Keratinocyte (primary cell): ENCODE measurements at regions not wholly inside any gene's neighbourhood (a gene's known extent, or its start where the extent isn't known, plus 50 kb on each side); places are given as distances from the start of the nearest gene placed in this dataset.

Experiments used
- DNase-seq: peaks from one replicate; pipeline ENCODE4 v3.0.0-alpha.2; 2011; ENCODE audit warnings: low read depth, missing footprints, low spot score
- FAIRE-seq: peaks from 2 replicates; lab custom pipeline; 2011; peaks lifted over from hg19 to GRCh38; lab: Jason Lieb, UNC
- H2AFZ ChIP-seq: 2 replicates; pipeline ENCODE4 v1.6.0; 2012; ENCODE audit warnings: low read length, control low read depth, inconsistent platforms; ENCODE audit not compliant: control insufficient read depth
- H3K27ac ChIP-seq: 2 replicates; pipeline ENCODE4 v1.5.1; 2011; ENCODE audit warnings: low read length; ENCODE audit not compliant: control insufficient read depth, insufficient read depth
- H3K27me3 ChIP-seq: 3 replicates; pipeline ENCODE4 v1.6.0; 2011; ENCODE audit warnings: low read length; ENCODE audit not compliant: control insufficient read depth, insufficient read depth; ENCODE audit errors: extremely low read depth
- H3K36me3 ChIP-seq, 2 experiments: 2 replicates in 1 of 2; 3 replicates in 1 of 2; pipeline ENCODE4 v1.5.1; 2011; ENCODE audit warnings: low read length in 2 of 2, mild to moderate bottlenecking in 1 of 2; ENCODE audit not compliant: control insufficient read depth in 2 of 2, insufficient read depth in 2 of 2; ENCODE audit errors: extremely low read depth in 1 of 2
- H3K4me1 ChIP-seq: 3 replicates; pipeline ENCODE4 v1.5.1; 2011; ENCODE audit warnings: low read length; ENCODE audit not compliant: control insufficient read depth, insufficient read depth; ENCODE audit errors: extremely low read depth
- H3K4me2 ChIP-seq: 3 replicates; pipeline ENCODE4 v1.6.0; 2011; ENCODE audit warnings: low read depth, low read length; ENCODE audit not compliant: control insufficient read depth, insufficient read depth; ENCODE audit errors: extremely low read depth
- H3K4me3 ChIP-seq, 3 experiments: fragments of 200-600 bp in 1 of 3; sonication (generic) in 1 of 3; 2 replicates in 2 of 3; 3 replicates in 1 of 3; pipeline ENCODE4 v1.5.1; 2011 to 2016; ENCODE audit warnings: low read length in 3 of 3, mild to moderate bottlenecking in 3 of 3, control low read depth in 2 of 3, inconsistent platforms in 1 of 3, low read depth in 1 of 3, mixed read lengths in 1 of 3, mixed run types in 1 of 3, moderate library complexity in 1 of 3; ENCODE audit not compliant: control insufficient read depth in 2 of 3, insufficient read depth in 2 of 3; ENCODE audit errors: extremely low read depth in 1 of 3
- H3K79me2 ChIP-seq: 2 replicates; pipeline ENCODE4 v1.6.0; 2012; ENCODE audit warnings: low read length; ENCODE audit not compliant: control insufficient read depth, insufficient read depth
- H3K9ac ChIP-seq: 3 replicates; pipeline ENCODE4 v1.6.0; 2011; ENCODE audit warnings: low read length; ENCODE audit not compliant: control insufficient read depth, insufficient read depth; ENCODE audit errors: extremely low read depth
- H3K9me1 ChIP-seq: 3 replicates; pipeline ENCODE4 v1.6.0; 2011; ENCODE audit warnings: low read length; ENCODE audit not compliant: control insufficient read depth, insufficient read depth; ENCODE audit errors: extremely low read depth
- H3K9me3 ChIP-seq: 2 replicates; pipeline ENCODE4 v1.5.1; 2012; ENCODE audit warnings: low read depth, low read length; ENCODE audit not compliant: control insufficient read depth
- H4K20me1 ChIP-seq: 3 replicates; pipeline ENCODE4 v1.6.0; 2011; ENCODE audit warnings: low read length; ENCODE audit not compliant: control insufficient read depth, insufficient read depth; ENCODE audit errors: extremely low read depth
- EZH2 ChIP-seq: IDR thresholded peaks from one replicate; pipeline ENCODE4 v1.6.1; 2012; ENCODE audit warnings: inconsistent platforms, mild to moderate bottlenecking, low read length, moderate library complexity
- dilution Hi-C: fragments of 300-500 bp; cut with MboI; formaldehyde crosslinking; loops from one replicate; pipeline ENCODE4 v1.7.0; 2020; ENCODE audit warnings: low sequenced_read_pairs; ENCODE audit not compliant: extremely low pct_ligation_motif_present
- TF ChIP-seq, protein P1 (sequence below), 3 experiments: IDR thresholded peaks in 1 of 3; conservative IDR thresholded peaks in 1 of 3; optimal IDR thresholded peaks in 1 of 3; 2 replicates in 2 of 3; 3 replicates in 1 of 3; pipeline versions ENCODE3 to v1.5.1; 2011; ENCODE audit warnings: low read length in 3 of 3, mild to moderate bottlenecking in 3 of 3, moderate library complexity in 2 of 3, control low read depth in 1 of 3, inconsistent platforms in 1 of 3; ENCODE audit not compliant: insufficient read depth in 2 of 3; ENCODE audit errors: extremely low read depth in 1 of 3

DNA sequence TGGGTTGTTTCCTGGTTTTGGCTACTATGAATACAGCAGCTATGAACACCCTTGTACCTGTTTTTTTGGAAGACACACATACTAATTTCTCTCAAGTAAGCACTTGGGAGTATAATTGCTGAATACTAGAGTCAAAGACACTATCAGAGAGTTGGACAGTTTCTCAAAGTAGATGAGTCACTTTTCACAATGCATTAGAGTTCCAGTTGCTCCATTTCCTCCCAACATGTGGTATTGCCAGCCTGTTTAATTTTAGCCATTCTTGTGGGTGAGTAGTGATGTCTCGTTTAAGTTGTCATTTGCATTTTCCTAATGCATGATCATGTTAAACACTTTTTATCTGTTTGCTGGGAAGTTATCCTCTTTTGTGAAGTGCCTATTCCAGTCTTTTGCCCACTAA lies 81.6 kb upstream of the GDNF start:
- no peaks in the 10 kb centered on the region for H3K36me3 ChIP-seq
- no peaks in the 10 kb centered on the region for H3K9me3 ChIP-seq
- dilution Hi-C loops: no loop called here
- H3K9ac ChIP-seq: no peak overlapping the region
- peaks cover 2% of the 10 kb centered on the region for H3K4me1 ChIP-seq
- DNase-seq (no peak), FAIRE-seq (peak; percentile 32)
- H2AFZ ChIP-seq: no peak overlapping the region
- no peak overlapping the region for H3K4me3 ChIP-seq
- no peaks in the 10 kb centered on the region for H3K9me1 ChIP-seq
- H3K27ac ChIP-seq: no peak overlapping the region
- no peaks in the 10 kb centered on the region for H3K79me2 ChIP-seq
- H3K4me2 ChIP-seq: no peak overlapping the region
- TF ChIP-seq, protein P1, sequence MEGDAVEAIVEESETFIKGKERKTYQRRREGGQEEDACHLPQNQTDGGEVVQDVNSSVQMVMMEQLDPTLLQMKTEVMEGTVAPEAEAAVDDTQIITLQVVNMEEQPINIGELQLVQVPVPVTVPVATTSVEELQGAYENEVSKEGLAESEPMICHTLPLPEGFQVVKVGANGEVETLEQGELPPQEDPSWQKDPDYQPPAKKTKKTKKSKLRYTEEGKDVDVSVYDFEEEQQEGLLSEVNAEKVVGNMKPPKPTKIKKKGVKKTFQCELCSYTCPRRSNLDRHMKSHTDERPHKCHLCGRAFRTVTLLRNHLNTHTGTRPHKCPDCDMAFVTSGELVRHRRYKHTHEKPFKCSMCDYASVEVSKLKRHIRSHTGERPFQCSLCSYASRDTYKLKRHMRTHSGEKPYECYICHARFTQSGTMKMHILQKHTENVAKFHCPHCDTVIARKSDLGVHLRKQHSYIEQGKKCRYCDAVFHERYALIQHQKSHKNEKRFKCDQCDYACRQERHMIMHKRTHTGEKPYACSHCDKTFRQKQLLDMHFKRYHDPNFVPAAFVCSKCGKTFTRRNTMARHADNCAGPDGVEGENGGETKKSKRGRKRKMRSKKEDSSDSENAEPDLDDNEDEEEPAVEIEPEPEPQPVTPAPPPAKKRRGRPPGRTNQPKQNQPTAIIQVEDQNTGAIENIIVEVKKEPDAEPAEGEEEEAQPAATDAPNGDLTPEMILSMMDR (optimal IDR thresholded peaks at IDR 0.05 in 1 of 3, IDR thresholded peaks at IDR 0.05 in 1 of 3, conservative IDR thresholded peaks at IDR 0.05 in 1 of 3; ENCODE audit: extremely low read depth in 1 of 3, insufficient read depth in 2 of 3, low read length in 3 of 3): no peak
- no peak for TF ChIP-seq EZH2
- no peaks in the 10 kb centered on the region for H3K27me3 ChIP-seq
- no peaks in the 10 kb centered on the region for H4K20me1 ChIP-seq

DNA sequence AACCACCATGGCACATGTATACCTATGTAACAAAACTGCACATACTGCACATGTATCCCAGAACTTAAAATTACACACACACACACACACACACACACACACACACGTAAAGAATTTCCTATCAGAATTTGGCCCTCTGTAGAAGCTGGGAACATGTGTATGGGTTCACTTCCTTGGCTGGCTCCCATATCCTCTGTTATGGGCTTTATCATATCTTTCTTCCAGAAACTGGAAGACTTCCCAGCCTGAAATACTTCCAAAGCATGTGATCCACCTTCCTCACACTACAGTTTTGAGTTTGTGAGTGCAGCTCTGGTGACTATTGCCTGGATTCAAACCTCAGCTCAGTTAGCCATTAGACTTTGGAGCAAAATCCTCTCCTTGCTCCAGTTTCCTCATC lies 78.6 kb upstream of the GDNF start:
- dilution Hi-C loops: no loop called here
- H3K9me3 ChIP-seq: no peaks in the 10 kb centered on the region
- no peaks in the 10 kb centered on the region for H3K36me3 ChIP-seq
- no peaks in the 10 kb centered on the region for H3K79me2 ChIP-seq
- DNase-seq: no peak
- H3K27me3 ChIP-seq: no peaks in the 10 kb centered on the region
- no peak overlapping the region for H2AFZ ChIP-seq
- no peak overlapping the region for H3K4me3 ChIP-seq
- no peak for TF ChIP-seq EZH2
- TF ChIP-seq, protein P1 (optimal IDR thresholded peaks at IDR 0.05 in 1 of 3, IDR thresholded peaks at IDR 0.05 in 1 of 3, conservative IDR thresholded peaks at IDR 0.05 in 1 of 3; ENCODE audit: extremely low read depth in 1 of 3, insufficient read depth in 2 of 3, low read length in 3 of 3): no peak
- H4K20me1 ChIP-seq: no peaks in the 10 kb centered on the region
- H3K9me1 ChIP-seq: no peaks in the 10 kb centered on the region
- no peak for FAIRE-seq
- peaks cover 5% of the 10 kb centered on the region for H3K4me1 ChIP-seq
- no peak overlapping the region for H3K9ac ChIP-seq
- no peak overlapping the region for H3K4me2 ChIP-seq
- no peak overlapping the region for H3K27ac ChIP-seq
